ENCODE measurements at regions not wholly inside any gene's neighbourhood (a gene's known extent, or its start where the extent isn't known, plus 50 kb on each side); places are given as distances from the start of the nearest gene placed in this dataset.

GRCh38 chr22:47583959-47584562, 821.6 kb downstream of the TBC1D22A start:
- H3K4me1 ChIP-seq, result no peaks in the 10 kb centered on the region
- peaks cover 3% of the 10 kb centered on the region for H3K9me3 ChIP-seq
- no peak for DNase-seq
- WGBS, 3 donors, result 63 to 72% (median 71%) methylated on average over 2 of the region's 2 CpGs
- TF ChIP-seq CTCF (IDR thresholded peaks at IDR 0.05), result no peak
- no peak for ATAC-seq
- H3K27me3 ChIP-seq (ENCODE audit: insufficient read depth in 3 of 3, low read length in 2 of 3), result peaks cover 0 to 4% (median 0%) of the 10 kb centered on the region in 3 donors
- H3K27ac ChIP-seq, result no peak overlapping the region
- no peaks in the 10 kb centered on the region for H3K36me3 ChIP-seq (ENCODE audit: insufficient read depth in 1 of 2, low read depth in 1 of 2)
- H3K4me3 ChIP-seq, result no peak overlapping the region
- intact Hi-C loops (cut with DNase I), result no loop called here

- Histone ChIP-seq H3K4me3 (no peak overlapping the region), H3K9me3 (peaks cover 3% of the 10 kb centered on the region), H3K4me1 (no peaks in the 10 kb centered on the region), H3K27me3 (ENCODE audit: insufficient read depth in 3 of 3, low read length in 2 of 3) (peaks cover 0 to 4% (median 0%) of the 10 kb centered on the region in 3 donors), H3K36me3 (ENCODE audit: insufficient read depth in 1 of 2, low read depth in 1 of 2) (no peaks in the 10 kb centered on the region), H3K27ac (no peak overlapping the region)
- no peak for ATAC-seq
- WGBS, 3 donors, result 55 to 65% (median 61%) methylated on average over 1 of the region's 1 CpG
- intact Hi-C loops (cut with DNase I), result no loop called here
- no peak for TF ChIP-seq CTCF (IDR thresholded peaks at IDR 0.05)
- DNase-seq, result no peak
Observed at GRCh38 chr22:47582067-47582466, 819.6 kb downstream of the TBC1D22A start.

GRCh38 chr22:47580121-47580520, 817.7 kb downstream of the TBC1D22A start:
- peaks cover 3% of the 10 kb centered on the region for H3K9me3 ChIP-seq
- no peak overlapping the region for H3K27ac ChIP-seq
- H3K36me3 ChIP-seq (ENCODE audit: insufficient read depth in 1 of 2, low read depth in 1 of 2), result no peaks in the 10 kb centered on the region
- intact Hi-C loops (cut with DNase I), result no loop called here
- ATAC-seq (no peak), DNase-seq (no peak)
- H3K4me3 ChIP-seq, result no peak overlapping the region
- peaks cover 0 to 4% (median 3%) of the 10 kb centered on the region in 3 donors for H3K27me3 ChIP-seq (ENCODE audit: insufficient read depth in 3 of 3, low read length in 2 of 3)
- no peaks in the 10 kb centered on the region for H3K4me1 ChIP-seq
- TF ChIP-seq CTCF (IDR thresholded peaks at IDR 0.05), result no peak

GRCh38 chr22:47576908-47577307, 814.5 kb downstream of the TBC1D22A start:
- Histone ChIP-seq H3K27ac (no peak overlapping the region), H3K9me3 (no peaks in the 10 kb centered on the region), H3K36me3 (ENCODE audit: insufficient read depth in 1 of 2, low read depth in 1 of 2) (no peaks in the 10 kb centered on the region), H3K27me3 (ENCODE audit: insufficient read depth in 3 of 3, low read length in 2 of 3) (peaks cover 0 to 5% (median 4%) of the 10 kb centered on the region in 3 donors), H3K4me3 (no peak overlapping the region), H3K4me1 (no peaks in the 10 kb centered on the region)
- TF ChIP-seq CTCF (IDR thresholded peaks at IDR 0.05), result no peak
- ATAC-seq, result no peak
- DNase-seq, result no peak
- intact Hi-C loops (cut with DNase I), result no loop called here
- 37 to 56% (median 45%) methylated on average over 3 of the region's 3 CpGs for WGBS, 3 donors

- DNase-seq, result no peak
- ATAC-seq, result no peak
- WGBS, 3 donors, result 84 to 89% (median 89%) methylated on average over 11 of the region's 11 CpGs
- Histone ChIP-seq H3K4me3 (no peak overlapping the region), H3K27ac (no peak overlapping the region), H3K9me3 (no peaks in the 10 kb centered on the region), H3K36me3 (ENCODE audit: insufficient read depth in 1 of 2, low read depth in 1 of 2) (no peaks in the 10 kb centered on the region), H3K27me3 (ENCODE audit: insufficient read depth in 3 of 3, low read length in 2 of 3) (peaks cover 0 to 5% (median 3%) of the 10 kb centered on the region in 3 donors), H3K4me1 (no peaks in the 10 kb centered on the region)
- intact Hi-C loops (cut with DNase I), result no loop called here
- TF ChIP-seq CTCF (IDR thresholded peaks at IDR 0.05), result no peak
Observed at GRCh38 chr22:47575291-47575690, 812.8 kb downstream of the TBC1D22A start.

All from psoas muscle (tissue), 7 donors.